ENCODE measurements at regions not wholly inside any gene's neighbourhood (a gene's known extent, or its start where the extent isn't known, plus 50 kb on each side); places are given as distances from the start of the nearest gene placed in this dataset.

DNA sequence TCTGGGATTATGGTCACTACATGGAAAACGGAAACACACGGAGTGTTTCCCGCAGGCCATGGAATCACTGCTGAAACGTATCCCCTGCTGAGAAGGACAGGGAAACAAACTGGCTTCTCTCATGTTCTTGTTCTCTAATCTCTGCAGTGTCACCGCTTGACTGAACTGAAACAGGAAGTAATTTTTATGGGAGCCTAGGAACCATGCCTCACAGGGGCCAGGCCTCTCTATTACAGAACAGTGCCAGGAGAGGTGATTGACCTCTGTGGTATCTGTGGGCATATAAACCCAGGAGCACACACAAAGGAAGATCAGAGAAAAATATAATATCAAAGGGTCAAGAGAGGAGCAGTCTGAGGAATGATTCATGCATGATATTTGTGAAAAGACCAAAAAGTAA lies 88.9 kb upstream of the RBMY1B start:
- TF ChIP-seq, protein P1, sequence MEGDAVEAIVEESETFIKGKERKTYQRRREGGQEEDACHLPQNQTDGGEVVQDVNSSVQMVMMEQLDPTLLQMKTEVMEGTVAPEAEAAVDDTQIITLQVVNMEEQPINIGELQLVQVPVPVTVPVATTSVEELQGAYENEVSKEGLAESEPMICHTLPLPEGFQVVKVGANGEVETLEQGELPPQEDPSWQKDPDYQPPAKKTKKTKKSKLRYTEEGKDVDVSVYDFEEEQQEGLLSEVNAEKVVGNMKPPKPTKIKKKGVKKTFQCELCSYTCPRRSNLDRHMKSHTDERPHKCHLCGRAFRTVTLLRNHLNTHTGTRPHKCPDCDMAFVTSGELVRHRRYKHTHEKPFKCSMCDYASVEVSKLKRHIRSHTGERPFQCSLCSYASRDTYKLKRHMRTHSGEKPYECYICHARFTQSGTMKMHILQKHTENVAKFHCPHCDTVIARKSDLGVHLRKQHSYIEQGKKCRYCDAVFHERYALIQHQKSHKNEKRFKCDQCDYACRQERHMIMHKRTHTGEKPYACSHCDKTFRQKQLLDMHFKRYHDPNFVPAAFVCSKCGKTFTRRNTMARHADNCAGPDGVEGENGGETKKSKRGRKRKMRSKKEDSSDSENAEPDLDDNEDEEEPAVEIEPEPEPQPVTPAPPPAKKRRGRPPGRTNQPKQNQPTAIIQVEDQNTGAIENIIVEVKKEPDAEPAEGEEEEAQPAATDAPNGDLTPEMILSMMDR (IDR thresholded peaks at IDR 0.05): no peak
- no peak for TF ChIP-seq EZH2 (IDR thresholded peaks at IDR 0.05; ENCODE audit: borderline replicate concordance, insufficient read depth, low read depth, low read length, poor library complexity, severe bottlenecking)
